Astrocyte (in vitro differentiated cells and primary cell): ENCODE measurements at regions not wholly inside any gene's neighbourhood (a gene's known extent, or its start where the extent isn't known, plus 50 kb on each side); places are given as distances from the start of the nearest gene placed in this dataset.

Experiments
- DNase-seq: peaks from one replicate; pipeline ENCODE4 v3.0.0-alpha.2; 2010; ENCODE audit warnings: low read depth
- FAIRE-seq: peaks from 2 replicates; lab custom pipeline; 2011; peaks lifted over from hg19 to GRCh38; lab: Jason Lieb, UNC
- H2AFZ ChIP-seq: 2 replicates; pipeline ENCODE4 v1.6.0; 2012; ENCODE audit warnings: low read depth, low read length, inconsistent platforms
- H3K27ac ChIP-seq: 2 replicates; pipeline ENCODE4 v1.5.1; 2011; ENCODE audit warnings: low read depth, low read length, inconsistent platforms
- H3K27me3 ChIP-seq: 2 replicates; pipeline ENCODE4 v1.6.0; 2011; ENCODE audit warnings: low read length, inconsistent platforms; ENCODE audit not compliant: insufficient read depth
- H3K36me3 ChIP-seq: 2 replicates; pipeline ENCODE4 v1.5.1; 2011; ENCODE audit warnings: low read length, inconsistent platforms; ENCODE audit not compliant: insufficient read depth
- H3K4me1 ChIP-seq: 2 replicates; pipeline ENCODE4 v1.5.1; 2011; ENCODE audit warnings: low read length, inconsistent platforms; ENCODE audit not compliant: insufficient read depth
- H3K4me2 ChIP-seq: 2 replicates; pipeline ENCODE4 v1.6.0; 2012; ENCODE audit warnings: low read length, inconsistent platforms
- H3K4me3 ChIP-seq: 2 replicates; pipeline ENCODE4 v1.5.1; 2011; ENCODE audit warnings: low read depth, mild to moderate bottlenecking, low read length, inconsistent platforms; ENCODE audit not compliant: insufficient read depth
- H3K79me2 ChIP-seq: 2 replicates; pipeline ENCODE4 v1.6.0; 2012; ENCODE audit warnings: mild to moderate bottlenecking, low read length, inconsistent platforms; ENCODE audit not compliant: insufficient read depth
- H3K9ac ChIP-seq: 2 replicates; pipeline ENCODE4 v1.6.0; 2012; ENCODE audit warnings: mild to moderate bottlenecking, low read length, inconsistent platforms
- H3K9me3 ChIP-seq: 2 replicates; pipeline ENCODE4 v1.5.1; 2012; ENCODE audit warnings: low read depth, mild to moderate bottlenecking, low read length, inconsistent platforms; ENCODE audit not compliant: insufficient read depth
- H4K20me1 ChIP-seq: 2 replicates; pipeline ENCODE4 v1.6.0; 2012; ENCODE audit warnings: low read length, inconsistent platforms; ENCODE audit not compliant: insufficient read depth
- H3K27ac Mint-ChIP-seq: one replicate; pipeline ENCODE4 v1.8.0; 2021; ENCODE audit warnings: mild to moderate bottlenecking, mixed read lengths; ENCODE audit not compliant: unreplicated experiment
- H3K27me3 Mint-ChIP-seq: one replicate; pipeline ENCODE4 v1.8.0; 2021; ENCODE audit warnings: low read depth, mixed read lengths; ENCODE audit not compliant: unreplicated experiment
- H3K36me3 Mint-ChIP-seq: one replicate; pipeline ENCODE4 v1.8.0; 2021; ENCODE audit warnings: low read depth, mixed read lengths; ENCODE audit not compliant: unreplicated experiment
- H3K4me1 Mint-ChIP-seq: one replicate; pipeline ENCODE4 v1.8.0; 2021; ENCODE audit warnings: low read depth, mixed read lengths; ENCODE audit not compliant: unreplicated experiment
- H3K4me3 Mint-ChIP-seq: one replicate; pipeline ENCODE4 v1.8.0; 2021; ENCODE audit warnings: mild to moderate bottlenecking, moderate library complexity, mixed read lengths; ENCODE audit not compliant: unreplicated experiment
- H3K9me3 Mint-ChIP-seq: one replicate; pipeline ENCODE4 v1.8.0; 2021; ENCODE audit warnings: mild to moderate bottlenecking, mixed read lengths; ENCODE audit not compliant: unreplicated experiment
- CTCF ChIP-seq: IDR thresholded peaks from 2 replicates; pipeline ENCODE4 v1.5.1; 2011; ENCODE audit warnings: low read depth, mild to moderate bottlenecking, inconsistent platforms, low read length, moderate library complexity; ENCODE audit not compliant: insufficient read depth
- EZH2 ChIP-seq: IDR thresholded peaks from 2 replicates; pipeline ENCODE4 v1.6.1; 2012; ENCODE audit warnings: mild to moderate bottlenecking, low read length, inconsistent platforms; ENCODE audit not compliant: insufficient read depth

- Histone ChIP-seq H3K4me3 (no peak overlapping the region), H3K9ac (no peak overlapping the region), H4K20me1 (no peaks in the 10 kb centered on the region), H3K9me3 (peaks cover 2% of the 10 kb centered on the region), H3K27ac (no peak overlapping the region), H3K36me3 (no peaks in the 10 kb centered on the region), H3K4me1 (no peaks in the 10 kb centered on the region), H3K4me2 (no peak overlapping the region), H3K27me3 (no peaks in the 10 kb centered on the region), H2AFZ (no peak overlapping the region), H3K79me2 (no peaks in the 10 kb centered on the region)
- H3K36me3 Mint-ChIP-seq: no peaks in the 10 kb centered on the region
- H3K27ac Mint-ChIP-seq: no peak overlapping the region
- H3K9me3 Mint-ChIP-seq: no peaks in the 10 kb centered on the region
- H3K27me3 Mint-ChIP-seq: no peaks in the 10 kb centered on the region
- DNase-seq (no peak), FAIRE-seq (no peak)
- TF ChIP-seq CTCF: no peak
- TF ChIP-seq EZH2: no peak
- no peak overlapping the region for H3K4me3 Mint-ChIP-seq
- peaks cover 1% of the 10 kb centered on the region for H3K4me1 Mint-ChIP-seq
Measured at GRCh38 chr1:239891621-239892358, 199.9 kb upstream of the FMN2 start.

- FAIRE-seq: no peak
- no peak overlapping the region for H3K27ac ChIP-seq
Measured at GRCh38 chr1:239892602-239893001, 199.1 kb upstream of the FMN2 start.

More at GRCh38 chr1:239892602-239893001, 199.1 kb upstream of the FMN2 start:
- no peaks in the 10 kb centered on the region for H3K9me3 Mint-ChIP-seq
- Histone ChIP-seq H3K27me3 (no peaks in the 10 kb centered on the region), H3K36me3 (no peaks in the 10 kb centered on the region), H3K4me3 (no peak overlapping the region), H3K9me3 (peaks cover 2% of the 10 kb centered on the region), H2AFZ (no peak overlapping the region), H4K20me1 (no peaks in the 10 kb centered on the region), H3K9ac (no peak overlapping the region), H3K79me2 (no peaks in the 10 kb centered on the region), H3K4me1 (no peaks in the 10 kb centered on the region), H3K4me2 (no peak overlapping the region)
- H3K36me3 Mint-ChIP-seq: no peaks in the 10 kb centered on the region
- no peak overlapping the region for H3K27ac Mint-ChIP-seq
- no peak overlapping the region for H3K4me3 Mint-ChIP-seq
- TF ChIP-seq EZH2: no peak
- no peak for TF ChIP-seq CTCF
- no peaks in the 10 kb centered on the region for H3K27me3 Mint-ChIP-seq
- peaks cover 1% of the 10 kb centered on the region for H3K4me1 Mint-ChIP-seq
- DNase-seq: no peak
